ENCODE measurements at regions not wholly inside any gene's neighbourhood (a gene's known extent, or its start where the extent isn't known, plus 50 kb on each side); places are given as distances from the start of the nearest gene placed in this dataset.
A peak's percentile ranks its signal among the peaks of the same experiment; 100 is the strongest.
"Not testable (repeated sequence)": the region's sequence is repeated elsewhere in the genome, so short reads cannot be mapped to it uniquely, and the experiment has no call there.

DNA sequence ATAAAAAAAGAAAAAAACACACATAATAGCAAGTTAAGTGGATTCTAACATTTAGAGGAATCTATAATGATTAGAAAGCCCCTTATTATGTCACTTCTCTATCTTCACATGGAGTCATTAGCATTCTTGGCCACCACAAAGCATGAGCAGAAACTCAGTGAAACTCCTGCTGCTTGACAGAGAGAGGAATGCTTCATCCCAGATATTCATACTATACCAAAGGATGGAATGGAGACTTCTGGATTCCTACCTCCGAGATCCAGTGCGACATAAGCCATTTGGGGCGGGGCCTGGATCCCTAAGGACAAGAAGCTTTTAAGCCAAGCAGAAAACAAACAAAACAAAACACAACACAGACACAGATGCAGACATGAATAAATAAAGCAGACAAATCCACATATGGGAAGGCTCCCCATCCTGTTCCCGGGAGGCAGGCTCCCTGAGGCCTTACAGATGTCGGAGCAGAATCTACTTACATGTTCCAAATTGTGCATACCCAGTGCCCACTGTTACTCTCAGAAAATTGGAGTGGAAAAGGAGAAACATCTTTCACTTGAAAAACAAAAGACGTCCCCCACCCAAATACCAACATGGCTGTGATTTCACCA, 727.3 kb downstream of the MAFB start:
- Histone ChIP-seq H3K4me3 (ENCODE audit: low read depth, low read length) (no peak overlapping the region), H3K27me3 (ENCODE audit: control insufficient read depth, insufficient read depth, low read length) (no peaks in the 10 kb centered on the region), H3K9me3 (ENCODE audit: control insufficient read depth, insufficient read depth, low read length) (no peaks in the 10 kb centered on the region), H3K27ac (ENCODE audit: low read depth, low read length) (no peak overlapping the region), H3K4me1 (ENCODE audit: control insufficient read depth, insufficient read depth, low read length) (peaks cover 13% of the 10 kb centered on the region), H3K36me3 (ENCODE audit: control insufficient read depth, insufficient read depth, low read length) (no peaks in the 10 kb centered on the region)
- peak in 3 of 6 donors; percentile 9 to 67 (median 44) for DNase-seq (ENCODE audit: low read depth in 4 of 6, low spot score in 6 of 6)
- 20% methylated on average over 1 of the region's 6 CpGs for WGBS (ENCODE audit: insufficient coverage)

DNA sequence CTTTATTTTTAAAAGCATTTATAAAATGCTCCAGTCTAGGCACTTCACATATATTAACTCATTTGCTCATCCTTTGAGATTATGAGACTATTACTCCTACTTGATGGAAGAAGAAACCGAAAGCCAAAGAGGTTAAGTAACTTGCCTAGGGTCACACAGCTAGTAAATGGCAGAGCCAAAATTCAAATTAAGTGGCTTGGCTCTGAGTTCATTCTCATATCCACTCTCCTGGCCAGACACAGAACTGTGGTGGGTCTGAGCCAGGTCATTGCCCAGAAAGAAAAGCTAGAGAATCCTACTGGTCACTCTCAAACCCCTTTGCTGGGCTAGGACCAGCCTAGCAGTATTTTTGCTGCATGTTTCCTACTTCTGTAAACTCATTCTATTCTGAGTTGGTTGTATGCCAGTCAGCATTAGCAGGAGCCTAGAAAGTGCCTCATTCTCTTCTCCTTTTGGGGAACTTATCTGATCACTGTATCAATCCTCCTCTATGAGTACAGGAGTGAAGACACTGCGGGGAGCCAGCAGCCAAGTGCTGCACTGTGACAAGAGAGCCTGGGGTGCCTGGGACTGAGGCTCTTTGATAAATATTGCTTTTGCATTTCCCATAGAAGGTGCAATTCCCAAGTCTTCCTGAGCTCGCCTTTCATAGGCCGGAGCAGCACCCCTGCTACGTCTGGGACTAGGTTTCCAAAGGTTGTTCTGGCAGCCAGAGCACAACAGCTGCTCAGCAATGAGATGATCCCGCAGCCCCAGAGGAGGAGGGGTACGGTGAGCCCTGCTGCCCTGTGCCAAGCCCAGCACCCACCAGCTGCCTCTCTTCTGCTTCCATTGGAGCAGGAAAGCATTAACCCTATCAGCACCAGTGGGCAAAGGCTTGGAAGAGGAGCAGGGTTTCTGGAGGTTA, 728.3 kb downstream of the MAFB start:
- Histone ChIP-seq H3K4me3 (ENCODE audit: low read depth, low read length) (no peak overlapping the region), H3K36me3 (ENCODE audit: control insufficient read depth, insufficient read depth, low read length) (no peaks in the 10 kb centered on the region), H3K4me1 (ENCODE audit: control insufficient read depth, insufficient read depth, low read length) (peaks cover 13% of the 10 kb centered on the region), H3K27ac (ENCODE audit: low read depth, low read length) (no peak overlapping the region), H3K9me3 (ENCODE audit: control insufficient read depth, insufficient read depth, low read length) (no peaks in the 10 kb centered on the region), H3K27me3 (ENCODE audit: control insufficient read depth, insufficient read depth, low read length) (no peaks in the 10 kb centered on the region)
- WGBS (ENCODE audit: insufficient coverage) = 6% methylated on average over 5 of the region's 7 CpGs
- peak in 4 of 6 donors; percentile 7 to 83 (median 55) for DNase-seq (ENCODE audit: low read depth in 4 of 6, low spot score in 6 of 6)

GRCh38 chr20:39957911-39958310, 731.1 kb downstream of the MAFB start:
- 100% methylated on average over 1 of the region's 3 CpGs for WGBS (ENCODE audit: insufficient coverage)
- not testable (repeated sequence) for H3K9me3 ChIP-seq (ENCODE audit: control insufficient read depth, insufficient read depth, low read length)

GRCh38 chr20:39954621-39955020, 734.4 kb downstream of the MAFB start:
- no peaks in the 10 kb centered on the region for H3K4me1 ChIP-seq (ENCODE audit: control insufficient read depth, insufficient read depth, low read length)
- H3K27me3 ChIP-seq (ENCODE audit: control insufficient read depth, insufficient read depth, low read length) = no peaks in the 10 kb centered on the region
- WGBS (ENCODE audit: insufficient coverage) = no CpG with 5 or more reads among the region's 2 CpGs
- no peak overlapping the region for H3K4me3 ChIP-seq (ENCODE audit: low read depth, low read length)
- no peaks in the 10 kb centered on the region for H3K9me3 ChIP-seq (ENCODE audit: control insufficient read depth, insufficient read depth, low read length)
- no peaks in the 10 kb centered on the region for H3K36me3 ChIP-seq (ENCODE audit: control insufficient read depth, insufficient read depth, low read length)
- peak in 1 of 6 donors; percentile 31 for DNase-seq (ENCODE audit: low read depth in 4 of 6, low spot score in 6 of 6)
- H3K27ac ChIP-seq (ENCODE audit: low read depth, low read length) = no peak overlapping the region

More at GRCh38 chr20:39957911-39958310, 731.1 kb downstream of the MAFB start:
- not testable (repeated sequence) for H3K36me3 ChIP-seq (ENCODE audit: control insufficient read depth, insufficient read depth, low read length); H3K27me3 ChIP-seq (ENCODE audit: control insufficient read depth, insufficient read depth, low read length); H3K27ac ChIP-seq (ENCODE audit: low read depth, low read length); DNase-seq (ENCODE audit: low read depth in 4 of 6, low spot score in 6 of 6); H3K4me3 ChIP-seq (ENCODE audit: low read depth, low read length)
- peaks cover 13% of the 10 kb centered on the region for H3K4me1 ChIP-seq (ENCODE audit: control insufficient read depth, insufficient read depth, low read length)

GRCh38 chr20:39946931-39947330, 742.1 kb downstream of the MAFB start:
- no CpG with 5 or more reads among the region's 2 CpGs for WGBS (ENCODE audit: insufficient coverage)
- no peaks in the 10 kb centered on the region for H3K36me3 ChIP-seq (ENCODE audit: control insufficient read depth, insufficient read depth, low read length)

DNA sequence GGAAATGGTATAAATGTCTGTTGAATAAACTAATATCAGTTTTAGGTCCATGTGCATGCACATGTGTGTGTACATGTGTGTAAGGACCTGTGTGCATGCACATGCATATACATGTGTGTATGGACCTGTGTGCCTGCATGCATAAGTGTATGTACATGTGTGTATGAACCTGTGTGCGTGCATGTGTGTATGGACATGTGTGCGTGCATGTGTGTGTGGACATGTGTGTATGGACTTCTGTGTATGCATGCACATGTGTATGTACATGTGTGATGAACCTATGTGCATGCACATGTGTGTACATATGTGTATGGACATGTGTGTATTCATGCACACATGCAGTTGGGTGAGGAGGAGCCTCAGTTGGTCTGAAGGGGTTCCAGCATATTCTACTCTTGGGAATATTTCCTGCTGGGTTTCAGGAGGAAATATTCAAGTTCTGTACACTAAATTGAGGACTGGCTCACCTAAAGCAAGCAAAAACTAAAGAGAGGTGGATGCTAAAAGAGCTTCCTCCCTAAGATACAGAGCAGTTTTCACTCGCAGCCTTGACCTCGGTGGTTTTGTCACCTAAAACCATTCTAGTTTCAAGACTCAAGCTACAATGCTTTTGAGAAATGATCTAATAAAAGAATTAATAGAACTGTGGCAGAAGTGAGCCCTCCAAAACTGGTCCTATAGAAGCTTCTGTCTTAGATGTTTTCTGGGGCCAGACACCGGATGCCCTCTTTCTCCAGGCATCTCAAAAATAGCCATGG, 742.8 kb downstream of the MAFB start:
- Histone ChIP-seq H3K27ac (ENCODE audit: low read depth, low read length) (no peak overlapping the region), H3K27me3 (ENCODE audit: control insufficient read depth, insufficient read depth, low read length) (no peaks in the 10 kb centered on the region), H3K9me3 (ENCODE audit: control insufficient read depth, insufficient read depth, low read length) (no peaks in the 10 kb centered on the region), H3K4me3 (ENCODE audit: low read depth, low read length) (no peak overlapping the region), H3K4me1 (ENCODE audit: control insufficient read depth, insufficient read depth, low read length) (no peaks in the 10 kb centered on the region), H3K36me3 (ENCODE audit: control insufficient read depth, insufficient read depth, low read length) (no peaks in the 10 kb centered on the region)
- WGBS (ENCODE audit: insufficient coverage) = 50% methylated on average over 2 of the region's 5 CpGs
- DNase-seq (ENCODE audit: low read depth in 4 of 6, low spot score in 6 of 6) = no peak

More at GRCh38 chr20:39946931-39947330, 742.1 kb downstream of the MAFB start:
- Histone ChIP-seq H3K4me3 (ENCODE audit: low read depth, low read length) (no peak overlapping the region), H3K9me3 (ENCODE audit: control insufficient read depth, insufficient read depth, low read length) (no peaks in the 10 kb centered on the region), H3K27ac (ENCODE audit: low read depth, low read length) (no peak overlapping the region), H3K27me3 (ENCODE audit: control insufficient read depth, insufficient read depth, low read length) (no peaks in the 10 kb centered on the region), H3K4me1 (ENCODE audit: control insufficient read depth, insufficient read depth, low read length) (no peaks in the 10 kb centered on the region)
- DNase-seq (ENCODE audit: low read depth in 4 of 6, low spot score in 6 of 6) = peak in 1 of 6 donors; percentile 20

- Histone ChIP-seq H3K27me3 (ENCODE audit: control insufficient read depth, insufficient read depth, low read length) (no peaks in the 10 kb centered on the region), H3K9me3 (ENCODE audit: control insufficient read depth, insufficient read depth, low read length) (no peaks in the 10 kb centered on the region), H3K27ac (ENCODE audit: low read depth, low read length) (no peak overlapping the region), H3K36me3 (ENCODE audit: control insufficient read depth, insufficient read depth, low read length) (no peaks in the 10 kb centered on the region), H3K4me3 (ENCODE audit: low read depth, low read length) (no peak overlapping the region), H3K4me1 (ENCODE audit: control insufficient read depth, insufficient read depth, low read length) (no peaks in the 10 kb centered on the region)
- DNase-seq (ENCODE audit: low read depth in 4 of 6, low spot score in 6 of 6) = no peak
Measured at GRCh38 chr20:39944861-39945260, 744.2 kb downstream of the MAFB start.

DNA sequence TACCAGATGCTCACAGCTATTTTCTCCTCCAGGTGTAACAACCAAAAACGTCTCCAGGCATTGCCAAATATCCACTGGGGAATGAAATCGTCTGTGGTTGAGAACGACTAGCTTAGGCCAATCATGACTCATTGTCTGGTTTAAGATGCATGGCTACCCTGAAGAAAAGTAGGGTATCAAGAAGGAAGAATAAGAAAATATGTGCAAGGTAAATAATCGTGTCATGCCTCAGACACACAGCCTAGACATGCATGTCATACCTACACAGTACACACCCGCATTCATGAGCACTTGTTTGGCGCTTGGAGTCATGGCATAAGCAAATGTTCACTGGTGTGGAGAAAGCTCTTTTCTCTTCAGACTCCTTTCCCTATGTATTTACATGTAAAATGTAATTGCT, 745.7 kb downstream of the MAFB start:
- H3K9me3 ChIP-seq (ENCODE audit: control insufficient read depth, insufficient read depth, low read length) = no peaks in the 10 kb centered on the region
- H3K27me3 ChIP-seq (ENCODE audit: control insufficient read depth, insufficient read depth, low read length) = no peaks in the 10 kb centered on the region
- 100% methylated on average over 2 of the region's 6 CpGs for WGBS (ENCODE audit: insufficient coverage)
- H3K4me3 ChIP-seq (ENCODE audit: low read depth, low read length) = no peak overlapping the region
- H3K27ac ChIP-seq (ENCODE audit: low read depth, low read length) = no peak overlapping the region
- H3K4me1 ChIP-seq (ENCODE audit: control insufficient read depth, insufficient read depth, low read length) = no peaks in the 10 kb centered on the region
- no peak for DNase-seq (ENCODE audit: low read depth in 4 of 6, low spot score in 6 of 6)
- H3K36me3 ChIP-seq (ENCODE audit: control insufficient read depth, insufficient read depth, low read length) = no peaks in the 10 kb centered on the region

DNA sequence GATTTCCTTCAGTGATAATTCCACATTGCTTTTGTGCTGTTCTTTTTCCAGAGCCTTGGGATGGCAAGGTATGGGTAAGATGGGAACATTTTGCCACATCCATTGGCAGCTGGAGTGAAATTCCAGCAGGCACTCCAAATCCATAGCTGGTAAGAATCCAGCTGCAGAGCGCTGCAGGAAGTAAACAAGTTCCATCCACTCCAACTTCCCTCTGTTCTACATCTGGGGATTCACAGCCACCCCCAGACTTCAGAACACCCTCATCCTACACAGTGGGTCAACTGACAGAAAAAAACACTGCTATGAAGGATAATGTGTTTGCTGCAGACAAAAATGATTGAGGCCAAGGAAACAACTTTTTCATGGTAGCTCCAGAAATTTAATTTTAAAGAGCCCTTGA, 747.8 kb downstream of the MAFB start:
- Histone ChIP-seq H3K36me3 (ENCODE audit: control insufficient read depth, insufficient read depth, low read length) (no peaks in the 10 kb centered on the region), H3K4me1 (ENCODE audit: control insufficient read depth, insufficient read depth, low read length) (no peaks in the 10 kb centered on the region), H3K4me3 (ENCODE audit: low read depth, low read length) (no peak overlapping the region), H3K9me3 (ENCODE audit: control insufficient read depth, insufficient read depth, low read length) (no peaks in the 10 kb centered on the region), H3K27me3 (ENCODE audit: control insufficient read depth, insufficient read depth, low read length) (no peaks in the 10 kb centered on the region), H3K27ac (ENCODE audit: low read depth, low read length) (no peak overlapping the region)
- WGBS (ENCODE audit: insufficient coverage) = 100% methylated on average over 1 of the region's 1 CpG
- DNase-seq (ENCODE audit: low read depth in 4 of 6, low spot score in 6 of 6) = no peak
